Esophagus (tissue), 2 donors: ENCODE measurements at regions not wholly inside any gene's neighbourhood (a gene's known extent, or its start where the extent isn't known, plus 50 kb on each side); places are given as distances from the start of the nearest gene placed in this dataset.

Source experiments
- H3K27ac ChIP-seq, 2 donors: one replicate each; pipeline ENCODE4 v1.5.1; 2013; ENCODE audit warnings: low read depth in 2 of 2, mild to moderate bottlenecking in 2 of 2, inconsistent platforms in 1 of 2, low read length in 1 of 2, moderate library complexity in 1 of 2
- H3K27me3 ChIP-seq, 2 donors: one replicate each; pipeline ENCODE4 v1.6.1; 2013; ENCODE audit warnings: low read length in 2 of 2, control low read depth in 1 of 2, mild to moderate bottlenecking in 1 of 2; ENCODE audit not compliant: insufficient read depth in 2 of 2, control insufficient read depth in 1 of 2
- H3K36me3 ChIP-seq, 2 donors: one replicate each; pipeline ENCODE4 v1.6.1; 2013; ENCODE audit warnings: low read length in 1 of 2; ENCODE audit not compliant: control insufficient read depth in 2 of 2, insufficient read depth in 2 of 2
- H3K4me1 ChIP-seq, 2 donors: one replicate each; pipeline ENCODE4 v1.6.1; 2013; ENCODE audit warnings: low read length in 1 of 2; ENCODE audit not compliant: control insufficient read depth in 2 of 2, insufficient read depth in 2 of 2
- H3K4me3 ChIP-seq, 2 donors: one replicate each; pipeline ENCODE4 v1.5.1; 2013; ENCODE audit warnings: low read length in 2 of 2, mild to moderate bottlenecking in 2 of 2, low read depth in 1 of 2, moderate library complexity in 1 of 2
- H3K9me3 ChIP-seq, 2 donors: one replicate each; pipeline ENCODE4 v1.6.1; 2013; ENCODE audit warnings: mild to moderate bottlenecking in 2 of 2, low read depth in 1 of 2, low read length in 1 of 2, moderate library complexity in 1 of 2; ENCODE audit not compliant: control insufficient read depth in 2 of 2, insufficient read depth in 1 of 2
- WGBS, 2 donors: extraction: QIAGEN DNeasy Blood & Tissue Kit; methylation state at CpG; one replicate each; pipeline ENCODE4 v1.1.7; 2013; 5-methylcytosine and 5-hydroxymethylcytosine counted together
- donor health status: healthy with polysubstance abuse.
- donor health status: Bipolar disorder and iron deficiency.

DNA sequence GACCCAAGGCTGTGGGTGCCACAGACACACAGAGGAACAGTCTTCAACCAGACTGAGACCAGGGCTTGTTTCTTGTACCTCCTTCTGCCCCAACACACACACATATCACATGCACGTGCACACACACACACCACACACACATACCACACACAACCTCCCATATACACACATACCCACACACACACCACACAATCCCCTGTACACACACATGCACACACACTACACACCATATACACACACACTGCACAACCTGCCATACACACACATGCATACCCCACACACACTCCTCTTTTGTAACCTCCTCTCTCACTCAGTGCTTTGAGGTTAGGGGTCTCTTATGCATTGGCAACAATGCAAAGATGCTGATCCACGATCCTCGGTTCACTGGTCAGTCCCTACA, 217.0 kb downstream of the AJAP1 start:
- 66 to 76% methylated on average over 3 of the region's 3 CpGs for WGBS, 2 donors
- Histone ChIP-seq H3K4me1 (no peaks in the 10 kb centered on the region), H3K36me3 (no peaks in the 10 kb centered on the region), H3K9me3 (no peaks in the 10 kb centered on the region), H3K27ac (no peak overlapping the region), H3K27me3 (no peaks in the 10 kb centered on the region), H3K4me3 (no peak overlapping the region)

DNA sequence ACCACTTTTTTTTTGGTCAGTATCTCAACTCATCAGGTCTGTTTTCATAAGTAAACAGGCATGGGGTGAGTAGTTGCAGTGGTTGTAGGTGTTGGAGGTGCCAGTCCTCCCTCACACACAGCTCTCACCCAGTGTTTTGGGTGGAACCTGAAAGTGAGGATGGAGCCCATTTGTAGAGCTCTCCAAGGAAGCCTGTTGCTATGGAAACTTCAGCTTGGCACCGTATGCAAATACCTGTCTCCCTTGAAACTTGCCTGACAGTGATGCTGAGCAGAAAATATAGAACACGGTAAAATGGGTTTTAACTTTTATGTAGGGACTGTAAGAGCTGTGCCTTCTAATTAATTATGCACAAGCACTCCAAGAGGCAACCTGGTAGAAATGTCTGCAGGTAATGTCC, 214.1 kb downstream of the AJAP1 start:
- Histone ChIP-seq H3K27ac (no peak overlapping the region), H3K9me3 (no peaks in the 10 kb centered on the region), H3K27me3 (no peaks in the 10 kb centered on the region), H3K4me1 (no peaks in the 10 kb centered on the region), H3K36me3 (no peaks in the 10 kb centered on the region), H3K4me3 (no peak overlapping the region)
- 67 to 70% methylated on average over 2 of the region's 2 CpGs for WGBS, 2 donors

DNA sequence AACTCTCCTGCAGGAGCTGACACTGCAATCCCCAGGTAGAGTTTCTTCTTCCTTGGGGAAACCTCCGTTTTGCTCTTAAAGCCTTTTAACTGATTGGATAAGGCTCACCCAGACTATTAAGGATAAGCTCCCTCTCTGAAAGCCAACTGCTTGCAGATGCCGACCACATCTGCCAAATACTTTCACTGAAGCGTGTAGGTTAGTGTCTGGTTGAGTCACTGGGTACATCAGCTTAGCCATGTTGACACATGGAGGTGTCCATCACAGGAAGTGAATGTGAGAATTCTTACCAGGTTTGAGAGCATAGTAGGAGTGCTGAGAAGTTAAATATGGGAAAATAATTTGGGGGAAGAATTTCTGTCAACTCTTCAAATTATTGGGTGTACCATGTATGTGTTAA, 202.0 kb downstream of the AJAP1 start:
- no peak overlapping the region for H3K4me3 ChIP-seq
- no peaks in the 10 kb centered on the region for H3K9me3 ChIP-seq
- H3K4me1 ChIP-seq = peaks cover 0 to 3% of the 10 kb centered on the region in 2 donors
- no peak overlapping the region for H3K27ac ChIP-seq
- H3K27me3 ChIP-seq = no peaks in the 10 kb centered on the region
- no peaks in the 10 kb centered on the region for H3K36me3 ChIP-seq
- 49 to 50% methylated on average over 3 of the region's 3 CpGs for WGBS, 2 donors

DNA sequence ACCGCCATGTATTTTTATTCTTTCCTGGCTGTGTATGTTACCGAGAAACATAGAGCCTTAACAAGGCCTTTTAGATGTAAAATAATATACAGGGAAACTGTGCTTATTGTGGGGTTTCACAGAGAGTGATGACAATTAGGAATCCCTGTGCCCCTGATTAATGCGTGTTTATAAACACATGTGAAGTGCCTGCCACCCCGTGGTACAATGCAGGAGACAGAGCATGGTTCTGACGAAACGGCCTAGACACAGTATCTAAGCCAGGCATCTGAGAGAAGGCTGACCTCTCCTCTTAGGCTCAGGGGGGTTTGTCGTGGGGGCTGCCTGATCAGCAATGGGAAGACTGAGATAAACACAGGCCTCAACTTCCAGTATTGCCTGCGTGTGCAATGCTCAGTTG, 200.0 kb downstream of the AJAP1 start:
- no peak overlapping the region for H3K4me3 ChIP-seq
- WGBS, 2 donors = 82 to 86% methylated on average over 8 of the region's 8 CpGs
- no peaks in the 10 kb centered on the region for H3K9me3 ChIP-seq
- no peaks in the 10 kb centered on the region for H3K36me3 ChIP-seq
- no peak overlapping the region for H3K27ac ChIP-seq
- no peaks in the 10 kb centered on the region for H3K27me3 ChIP-seq
- H3K4me1 ChIP-seq = peaks cover 0 to 3% of the 10 kb centered on the region in 2 donors

DNA sequence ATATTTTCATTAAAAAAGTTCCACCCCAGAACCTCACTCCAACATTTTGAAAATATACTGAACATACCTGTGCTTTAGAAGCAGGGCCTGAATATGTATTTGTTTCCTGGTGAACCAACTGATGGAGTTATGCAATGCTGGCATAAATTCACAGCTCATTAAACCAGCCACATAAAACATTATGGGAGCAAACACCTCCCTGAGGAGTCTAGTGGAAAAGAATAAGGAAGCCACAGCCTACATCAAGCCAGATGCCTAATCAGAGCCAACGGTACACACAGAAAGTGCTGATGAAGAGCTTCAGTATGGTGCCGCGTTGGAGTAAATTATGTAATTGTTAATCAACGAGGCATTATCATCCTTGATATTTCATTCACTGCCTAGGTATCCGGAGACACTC, 199.5 kb downstream of the AJAP1 start:
- WGBS, 2 donors = 80 to 86% methylated on average over 5 of the region's 5 CpGs
- no peaks in the 10 kb centered on the region for H3K9me3 ChIP-seq
- H3K27ac ChIP-seq = no peak overlapping the region
- H3K4me3 ChIP-seq = no peak overlapping the region
- no peaks in the 10 kb centered on the region for H3K36me3 ChIP-seq
- H3K4me1 ChIP-seq = peaks cover 0 to 3% of the 10 kb centered on the region in 2 donors
- no peaks in the 10 kb centered on the region for H3K27me3 ChIP-seq

DNA sequence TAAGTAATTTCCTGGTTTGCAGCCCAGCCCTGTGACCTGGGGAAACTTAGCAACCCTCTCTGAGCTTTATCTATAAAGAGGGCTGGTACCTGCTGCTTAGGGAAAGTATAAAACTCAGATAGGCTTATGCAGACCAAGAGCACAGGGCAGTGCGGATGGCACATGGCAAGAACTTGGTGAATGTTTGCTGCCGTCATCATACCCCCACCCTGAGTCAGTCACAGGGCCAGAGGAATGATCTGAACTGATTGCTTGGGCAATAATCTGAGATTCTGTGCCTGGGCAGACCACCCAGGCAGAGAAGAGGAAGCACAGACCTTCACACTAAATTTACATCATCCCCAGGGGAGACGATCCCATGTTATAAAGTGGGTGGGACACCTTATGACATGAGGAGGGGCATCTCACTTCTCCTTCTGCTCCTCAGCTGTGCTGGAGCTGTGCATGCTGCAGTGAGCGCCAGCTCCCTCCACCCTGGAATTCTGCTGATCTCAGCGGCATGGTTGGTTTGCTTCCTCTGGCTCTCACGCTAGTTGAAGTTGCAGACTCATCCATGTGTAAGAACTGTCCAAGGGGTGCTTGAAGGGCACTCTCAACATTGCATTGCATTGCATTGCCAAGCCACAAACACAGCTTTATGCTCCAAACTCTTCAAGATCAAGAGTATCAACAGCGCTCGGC, 197.1 kb downstream of the AJAP1 start:
- Histone ChIP-seq H3K4me3 (no peak overlapping the region), H3K36me3 (no peaks in the 10 kb centered on the region), H3K27ac (no peak overlapping the region), H3K27me3 (no peaks in the 10 kb centered on the region), H3K4me1 (no peaks in the 10 kb centered on the region), H3K9me3 (no peaks in the 10 kb centered on the region)
- WGBS, 2 donors = 72 to 78% methylated on average over 8 of the region's 8 CpGs

DNA sequence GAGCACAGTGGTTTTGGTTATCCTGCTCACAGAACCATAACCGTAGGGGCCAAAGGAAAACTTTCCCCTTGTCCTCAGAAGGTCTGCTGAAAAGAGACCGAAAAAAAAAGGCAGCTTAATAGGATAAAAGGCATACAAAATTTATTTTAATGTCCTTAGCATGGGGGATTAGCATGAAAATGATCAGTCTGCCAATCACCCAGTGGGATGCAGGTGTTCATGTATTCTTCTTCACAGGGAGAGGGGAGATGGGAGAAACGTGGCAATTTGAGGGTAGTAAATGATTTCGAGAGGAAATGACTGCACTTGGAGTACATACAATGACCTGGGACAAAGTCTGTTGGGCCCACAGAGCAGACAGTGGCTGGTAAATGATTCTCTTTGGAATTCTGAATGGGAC, 194.0 kb downstream of the AJAP1 start:
- Histone ChIP-seq H3K36me3 (no peaks in the 10 kb centered on the region), H3K9me3 (no peaks in the 10 kb centered on the region), H3K27ac (no peak overlapping the region), H3K4me1 (no peaks in the 10 kb centered on the region), H3K4me3 (no peak overlapping the region), H3K27me3 (no peaks in the 10 kb centered on the region)
- 53 to 73% methylated on average over 4 of the region's 4 CpGs for WGBS, 2 donors

DNA sequence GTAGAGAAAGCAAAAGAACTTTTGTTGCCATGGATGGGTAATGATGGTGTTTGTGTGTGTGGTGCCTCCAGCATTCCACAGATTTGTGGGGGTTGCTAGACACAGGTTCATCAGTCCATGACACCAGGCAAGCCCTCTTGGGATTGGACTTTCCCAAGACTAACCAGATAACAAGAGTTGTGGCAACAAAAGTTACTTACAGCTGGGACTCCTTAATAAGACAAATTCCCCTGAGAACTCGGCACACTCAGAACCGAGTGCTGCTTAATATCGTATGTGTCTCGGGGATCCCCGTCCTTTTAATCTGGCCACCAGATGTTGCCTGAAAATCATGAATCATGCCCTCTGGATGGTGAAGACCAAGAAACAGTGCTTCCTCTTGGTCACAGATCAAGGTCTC, 193.3 kb downstream of the AJAP1 start:
- 77 to 82% methylated on average over 5 of the region's 5 CpGs for WGBS, 2 donors
- H3K27me3 ChIP-seq = no peaks in the 10 kb centered on the region
- H3K27ac ChIP-seq = no peak overlapping the region
- H3K4me1 ChIP-seq = no peaks in the 10 kb centered on the region
- H3K9me3 ChIP-seq = no peaks in the 10 kb centered on the region
- H3K36me3 ChIP-seq = no peaks in the 10 kb centered on the region
- H3K4me3 ChIP-seq = no peak overlapping the region
